Keratinocyte (primary cell): ENCODE measurements at regions not wholly inside any gene's neighbourhood (a gene's known extent, or its start where the extent isn't known, plus 50 kb on each side); places are given as distances from the start of the nearest gene placed in this dataset.

Experiments
- CTCF ChIP-seq, 3 experiments: IDR thresholded peaks in 1 of 3; conservative IDR thresholded peaks in 1 of 3; optimal IDR thresholded peaks in 1 of 3; 2 replicates in 2 of 3; 3 replicates in 1 of 3; pipeline versions ENCODE3 to v1.5.1; 2011; ENCODE audit warnings: low read length in 3 of 3, mild to moderate bottlenecking in 3 of 3, moderate library complexity in 2 of 3, control low read depth in 1 of 3, inconsistent platforms in 1 of 3; ENCODE audit not compliant: insufficient read depth in 2 of 3; ENCODE audit errors: extremely low read depth in 1 of 3
- EZH2 ChIP-seq: IDR thresholded peaks from one replicate; pipeline ENCODE4 v1.6.1; 2012; ENCODE audit warnings: inconsistent platforms, mild to moderate bottlenecking, low read length, moderate library complexity

DNA sequence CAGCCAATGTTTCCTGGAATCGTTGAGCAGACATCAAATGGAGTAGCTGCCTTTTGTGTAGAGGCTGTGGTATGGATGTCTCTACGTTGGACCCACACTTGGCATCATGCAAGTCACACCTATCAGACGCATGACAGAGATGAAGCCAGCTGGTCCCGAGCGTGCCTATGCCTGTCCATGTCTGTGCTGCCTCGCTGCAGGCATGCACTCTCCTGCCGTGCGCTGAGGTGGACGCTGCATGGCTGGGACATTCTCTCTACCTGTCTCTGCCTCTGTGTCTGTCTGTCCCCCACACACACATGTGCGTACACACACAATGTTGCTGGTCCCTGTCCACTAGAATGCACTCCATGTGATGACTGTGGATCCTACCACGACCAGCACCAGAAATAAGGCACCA lies 514.2 kb upstream of the MYT1L start:
- TF ChIP-seq CTCF (optimal IDR thresholded peaks at IDR 0.05 in 1 of 3, IDR thresholded peaks at IDR 0.05 in 1 of 3, conservative IDR thresholded peaks at IDR 0.05 in 1 of 3; ENCODE audit: extremely low read depth in 1 of 3, insufficient read depth in 2 of 3, low read length in 3 of 3): no peak
- TF ChIP-seq EZH2: no peak
